CD4-positive, alpha-beta memory T cell (primary cell): ENCODE measurements at regions not wholly inside any gene's neighbourhood (a gene's known extent, or its start where the extent isn't known, plus 50 kb on each side); places are given as distances from the start of the nearest gene placed in this dataset.

Experiments used
- CTCF ChIA-PET: fragments of 350-600 bp; sonication (Branson Sonifier 250); formaldehyde crosslinking; loops from one replicate; lab custom pipeline; 2021; ENCODE audit warnings: inconsistent platforms; ENCODE audit not compliant: partially characterized antibody; lab: Charles Lee
- POLR2A ChIA-PET: fragments of 350-600 bp; sonication (Branson Sonifier 250); formaldehyde crosslinking; loops from one replicate; lab custom pipeline; 2021; ENCODE audit not compliant: partially characterized antibody; lab: Charles Lee
- DNase-seq, 5 donors: peaks; one replicate each; pipeline versions ENCODE4 v3.0.0 to v3.0.0-alpha.2; 2020 to 2022; ENCODE audit warnings: mixed read lengths in 1 of 5
- H3K27ac ChIP-seq: one replicate; pipeline ENCODE4 v1.7.0; 2013; ENCODE audit warnings: low read depth, low read length
- H3K27me3 ChIP-seq: 2 replicates; pipeline ENCODE4 v1.7.0; 2013; ENCODE audit warnings: mild to moderate bottlenecking, low read length, moderate library complexity; ENCODE audit not compliant: insufficient read depth
- H3K36me3 ChIP-seq: 2 replicates; pipeline ENCODE4 v1.7.0; 2013; ENCODE audit warnings: mild to moderate bottlenecking, low read length, moderate library complexity; ENCODE audit not compliant: insufficient read depth
- H3K4me1 ChIP-seq: 2 replicates; pipeline ENCODE4 v1.7.0; 2013; ENCODE audit warnings: mild to moderate bottlenecking, low read length, moderate library complexity; ENCODE audit not compliant: insufficient read depth
- H3K4me3 ChIP-seq, 2 donors: one replicate each; pipeline ENCODE4 v1.7.0; 2013; ENCODE audit warnings: low read length in 2 of 2, mild to moderate bottlenecking in 1 of 2
- H3K9me3 ChIP-seq, 2 donors: one replicate each; pipeline ENCODE4 v1.7.0; 2013; ENCODE audit warnings: low read length in 2 of 2, control low read depth in 1 of 2; ENCODE audit not compliant: control insufficient read depth in 1 of 2
- H3K27ac Mint-ChIP-seq, 7 donors: one replicate each; pipeline ENCODE4 v1.8.0; 2020 to 2021; ENCODE audit warnings: mixed read lengths in 7 of 7, mild to moderate bottlenecking in 6 of 7, inconsistent platforms in 3 of 7, moderate library complexity in 3 of 7
- H3K27me3 Mint-ChIP-seq, 2 donors: one replicate each; pipeline ENCODE4 v1.8.0; 2020 to 2021; ENCODE audit warnings: mixed read lengths in 2 of 2
- H3K36me3 Mint-ChIP-seq, 2 donors: one replicate each; pipeline ENCODE4 v1.8.0; 2020 to 2021; ENCODE audit warnings: mixed read lengths in 2 of 2, inconsistent platforms in 1 of 2, mild to moderate bottlenecking in 1 of 2
- H3K4me1 Mint-ChIP-seq, 4 donors: one replicate each; pipeline ENCODE4 v1.8.0; 2020 to 2021; ENCODE audit warnings: mixed read lengths in 4 of 4, mild to moderate bottlenecking in 1 of 4
- H3K4me3 Mint-ChIP-seq, 8 donors: one replicate each; pipeline ENCODE4 v1.8.0; 2020 to 2021; ENCODE audit warnings: mixed read lengths in 8 of 8, mild to moderate bottlenecking in 7 of 8, moderate library complexity in 6 of 8, inconsistent platforms in 3 of 8
- H3K9me3 Mint-ChIP-seq, 8 donors: one replicate each; pipeline ENCODE4 v1.8.0; 2020 to 2021; ENCODE audit warnings: mixed read lengths in 8 of 8, mild to moderate bottlenecking in 5 of 8, inconsistent platforms in 3 of 8, moderate library complexity in 1 of 8
- intact Hi-C: fragments of 100-400 bp; cut with micrococcal nuclease; formaldehyde crosslinking; loops from one replicate; pipeline ENCODE4 v1.15.1; 2023

DNA sequence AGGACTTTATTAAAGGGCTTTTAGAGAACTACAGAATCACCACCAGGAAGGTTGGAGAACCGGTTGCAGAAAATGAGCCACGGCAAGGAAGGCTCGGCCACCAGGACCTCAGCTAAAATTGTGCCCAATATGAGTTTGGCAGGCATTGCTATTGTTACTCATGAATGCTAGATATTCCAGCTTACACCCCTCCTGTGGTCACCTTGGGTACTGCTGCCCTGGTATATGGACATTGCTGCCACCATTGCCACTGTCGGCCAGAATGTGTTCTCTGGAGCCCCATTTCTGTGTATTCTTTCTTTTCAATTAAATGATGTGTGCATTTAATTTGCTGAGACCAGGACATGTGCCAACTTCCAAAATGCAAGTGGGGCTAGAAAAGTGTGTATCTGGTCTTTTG is 626.7 kb upstream of the BOD1L1 start:
- intact Hi-C loops: loop anchor here (2.0 kb wide), 1 partner anchor 597 kb away; no protein-coding TSS in a partner anchor
- no peaks in the 10 kb centered on the region for H3K36me3 Mint-ChIP-seq
- no peaks in the 10 kb centered on the region for H3K36me3 ChIP-seq
- H3K4me3 ChIP-seq: no peak overlapping the region
- ChIA-PET CTCF (no interaction called here), POLR2A (no interaction called here)
- DNase-seq: no peak
- H3K27me3 Mint-ChIP-seq: no peaks in the 10 kb centered on the region
- no peaks in the 10 kb centered on the region for H3K4me1 Mint-ChIP-seq
- H3K27me3 ChIP-seq: no peaks in the 10 kb centered on the region
- H3K9me3 Mint-ChIP-seq: peaks cover 0 to 3% (median 0%) of the 10 kb centered on the region in 8 donors
- H3K4me1 ChIP-seq: no peaks in the 10 kb centered on the region
- no peak overlapping the region for H3K27ac Mint-ChIP-seq
- H3K9me3 ChIP-seq: no peaks in the 10 kb centered on the region
- no peak overlapping the region for H3K27ac ChIP-seq
- H3K4me3 Mint-ChIP-seq: no peak overlapping the region

DNA sequence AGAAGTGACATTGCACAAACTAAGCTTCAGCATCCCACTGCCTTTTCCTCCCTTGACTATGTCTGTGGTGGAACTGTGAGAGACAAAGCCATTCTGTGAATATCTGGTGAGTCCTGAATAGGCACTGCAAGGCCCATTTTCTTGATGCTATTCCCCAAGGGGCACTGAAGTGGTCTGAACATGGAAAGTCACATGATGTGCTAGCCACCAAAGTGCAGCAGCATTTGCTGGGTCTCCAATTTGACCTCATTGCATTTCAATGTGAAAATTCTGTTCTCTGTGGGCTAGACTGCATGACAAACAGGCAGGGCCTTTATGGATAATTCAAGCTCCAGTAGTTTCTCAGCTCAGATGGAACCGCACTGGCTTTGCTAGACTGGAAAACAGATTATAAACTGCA is 627.4 kb upstream of the BOD1L1 start:
- Histone ChIP-seq H3K4me3 (no peak overlapping the region), H3K27me3 (no peaks in the 10 kb centered on the region), H3K9me3 (no peaks in the 10 kb centered on the region), H3K27ac (no peak overlapping the region), H3K4me1 (no peaks in the 10 kb centered on the region), H3K36me3 (no peaks in the 10 kb centered on the region)
- ChIA-PET CTCF (no interaction called here), POLR2A (no interaction called here)
- H3K36me3 Mint-ChIP-seq: no peaks in the 10 kb centered on the region
- no peak overlapping the region for H3K27ac Mint-ChIP-seq
- no peak for DNase-seq
- intact Hi-C loops: loop anchor here (2.0 kb wide), 1 partner anchor 598 kb away; no protein-coding TSS in a partner anchor
- no peaks in the 10 kb centered on the region for H3K4me1 Mint-ChIP-seq
- H3K27me3 Mint-ChIP-seq: no peaks in the 10 kb centered on the region
- no peak overlapping the region for H3K4me3 Mint-ChIP-seq
- H3K9me3 Mint-ChIP-seq: peaks cover 0 to 3% (median 0%) of the 10 kb centered on the region in 8 donors

DNA sequence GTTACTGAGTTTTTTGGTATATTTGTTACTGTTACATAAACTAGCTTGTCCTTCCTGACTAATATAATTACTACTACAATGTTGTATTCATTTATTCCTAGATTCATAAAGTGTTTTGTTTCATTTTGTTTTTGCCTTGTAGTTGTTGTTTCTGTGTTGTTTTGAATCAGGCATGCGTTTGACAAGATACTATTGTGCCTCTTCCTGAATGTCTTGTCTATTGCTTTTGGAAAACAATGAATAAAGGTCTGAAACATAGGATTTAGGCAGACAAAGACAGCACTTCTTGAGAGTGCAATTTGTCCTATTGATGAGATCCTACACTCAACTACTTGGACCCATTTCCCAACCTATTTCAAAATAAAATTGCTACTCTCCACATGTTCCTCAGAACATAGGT is 630.4 kb upstream of the BOD1L1 start:
- Histone ChIP-seq H3K4me3 (no peak overlapping the region), H3K9me3 (no peaks in the 10 kb centered on the region), H3K27me3 (no peaks in the 10 kb centered on the region), H3K4me1 (no peaks in the 10 kb centered on the region), H3K27ac (no peak overlapping the region), H3K36me3 (no peaks in the 10 kb centered on the region)
- ChIA-PET CTCF (no interaction called here), POLR2A (no interaction called here)
- Mint-ChIP-seq H3K9me3 (peaks cover 0 to 2% (median 0%) of the 10 kb centered on the region in 8 donors), H3K4me1 (no peaks in the 10 kb centered on the region), H3K4me3 (no peak overlapping the region), H3K27me3 (no peaks in the 10 kb centered on the region), H3K27ac (no peak overlapping the region), H3K36me3 (no peaks in the 10 kb centered on the region)
- intact Hi-C loops: no loop called here
- DNase-seq: no peak

DNA sequence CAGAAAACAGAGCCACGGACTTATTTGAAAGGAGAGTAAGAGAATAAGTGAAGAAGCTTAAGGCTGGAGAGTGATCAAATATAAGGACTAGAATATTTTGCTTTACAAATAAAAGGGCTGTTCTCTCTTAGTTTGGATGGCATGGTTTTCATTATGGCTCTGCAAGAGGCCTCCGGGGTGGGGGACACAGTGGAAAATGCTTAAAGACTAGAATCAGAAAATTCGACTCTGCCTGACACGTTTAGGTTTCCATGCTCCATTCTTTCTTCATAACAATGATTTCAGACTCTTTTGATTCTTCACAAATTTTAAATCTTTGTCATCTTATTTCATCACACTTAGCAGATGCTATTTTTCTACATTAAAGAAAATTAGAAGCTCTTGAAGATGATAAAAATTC is 632.4 kb upstream of the BOD1L1 start:
- Mint-ChIP-seq H3K4me3 (no peak overlapping the region), H3K4me1 (no peaks in the 10 kb centered on the region), H3K9me3 (peaks cover 0 to 7% (median under 1%) of the 10 kb centered on the region in 8 donors), H3K27ac (no peak overlapping the region), H3K36me3 (no peaks in the 10 kb centered on the region), H3K27me3 (no peaks in the 10 kb centered on the region)
- Histone ChIP-seq H3K4me1 (no peaks in the 10 kb centered on the region), H3K36me3 (no peaks in the 10 kb centered on the region), H3K27ac (no peak overlapping the region), H3K4me3 (no peak overlapping the region), H3K9me3 (no peaks in the 10 kb centered on the region), H3K27me3 (no peaks in the 10 kb centered on the region)
- intact Hi-C loops: no loop called here
- POLR2A ChIA-PET: no interaction called here
- CTCF ChIA-PET: no interaction called here
- DNase-seq: no peak

DNA sequence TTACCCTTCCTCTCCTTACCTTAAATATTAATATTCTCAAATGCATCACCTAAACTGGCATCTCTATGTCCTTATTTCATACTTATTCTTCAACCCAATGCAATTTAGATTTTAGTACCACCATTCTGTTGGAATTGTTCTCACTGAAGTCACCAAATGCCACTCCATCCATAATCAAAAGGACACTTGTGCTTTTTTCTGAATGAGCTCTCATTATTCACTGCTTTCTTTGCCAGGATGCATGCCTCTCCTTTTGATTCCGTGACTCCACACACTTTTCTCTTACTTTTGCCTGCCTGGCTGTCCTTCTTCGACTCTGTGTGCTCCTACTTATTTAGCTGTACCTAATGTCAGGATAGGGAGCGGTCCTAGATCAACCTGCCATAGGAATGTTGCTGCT is 633.1 kb upstream of the BOD1L1 start:
- Mint-ChIP-seq H3K4me1 (no peaks in the 10 kb centered on the region), H3K27ac (no peak overlapping the region), H3K36me3 (no peaks in the 10 kb centered on the region), H3K27me3 (no peaks in the 10 kb centered on the region), H3K4me3 (no peak overlapping the region), H3K9me3 (peaks cover 0 to 11% (median 1%) of the 10 kb centered on the region in 8 donors)
- H3K27me3 ChIP-seq: no peaks in the 10 kb centered on the region
- no peaks in the 10 kb centered on the region for H3K9me3 ChIP-seq
- H3K4me3 ChIP-seq: no peak overlapping the region
- no peak overlapping the region for H3K27ac ChIP-seq
- CTCF ChIA-PET: no interaction called here
- POLR2A ChIA-PET: no interaction called here
- DNase-seq: no peak
- no peaks in the 10 kb centered on the region for H3K36me3 ChIP-seq
- intact Hi-C loops: no loop called here
- no peaks in the 10 kb centered on the region for H3K4me1 ChIP-seq

DNA sequence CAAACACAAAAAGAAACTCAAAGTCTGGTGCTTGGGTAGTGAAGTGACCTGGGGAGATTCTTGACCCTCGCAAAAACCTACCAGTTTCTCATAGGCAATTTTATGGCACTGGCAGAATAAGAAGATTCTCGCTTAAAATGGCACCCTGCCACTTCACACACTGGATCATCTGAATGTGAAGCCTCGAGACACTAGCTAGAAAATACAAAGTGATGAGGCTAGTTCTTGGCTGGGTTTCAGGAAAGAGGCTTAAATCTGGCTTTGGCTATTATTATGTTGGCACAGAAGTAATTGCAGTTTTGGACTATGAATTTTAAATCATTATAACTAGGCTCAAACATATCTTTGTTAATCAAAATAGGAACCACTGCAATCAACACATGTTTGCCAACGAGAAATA is 634.7 kb upstream of the BOD1L1 start:
- DNase-seq: no peak
- POLR2A ChIA-PET: no interaction called here
- Mint-ChIP-seq H3K9me3 (peaks cover 0 to 11% (median 1%) of the 10 kb centered on the region in 8 donors), H3K36me3 (no peaks in the 10 kb centered on the region), H3K4me1 (no peaks in the 10 kb centered on the region), H3K4me3 (no peak overlapping the region), H3K27me3 (no peaks in the 10 kb centered on the region), H3K27ac (no peak overlapping the region)
- no peaks in the 10 kb centered on the region for H3K4me1 ChIP-seq
- H3K27me3 ChIP-seq: no peaks in the 10 kb centered on the region
- no peaks in the 10 kb centered on the region for H3K9me3 ChIP-seq
- no peaks in the 10 kb centered on the region for H3K36me3 ChIP-seq
- H3K27ac ChIP-seq: no peak overlapping the region
- H3K4me3 ChIP-seq: no peak overlapping the region
- intact Hi-C loops: no loop called here
- CTCF ChIA-PET: no interaction called here

DNA sequence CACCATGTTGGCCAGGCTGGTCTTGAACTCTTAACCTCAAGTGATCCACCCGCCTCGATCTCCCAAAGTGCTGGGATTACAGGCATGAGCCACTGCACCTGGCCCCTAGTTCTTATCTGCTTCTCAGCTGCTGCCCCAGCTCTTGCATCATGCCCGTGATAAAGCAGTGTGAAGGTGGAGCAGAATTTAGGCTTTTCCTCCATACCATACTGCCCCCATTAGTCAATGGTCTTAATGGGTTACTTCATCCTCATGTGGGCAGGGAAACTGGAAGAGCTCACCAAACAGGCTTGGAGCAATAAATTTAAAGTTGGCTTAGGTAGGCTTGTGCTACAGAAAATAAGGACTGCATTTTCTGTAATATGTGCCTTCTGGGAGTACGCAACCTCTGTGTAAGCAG is 636.9 kb upstream of the BOD1L1 start:
- H3K36me3 Mint-ChIP-seq: no peaks in the 10 kb centered on the region
- Histone ChIP-seq H3K27me3 (no peaks in the 10 kb centered on the region), H3K9me3 (no peaks in the 10 kb centered on the region), H3K27ac (no peak overlapping the region), H3K36me3 (no peaks in the 10 kb centered on the region), H3K4me1 (no peaks in the 10 kb centered on the region), H3K4me3 (no peak overlapping the region)
- no peak overlapping the region for H3K27ac Mint-ChIP-seq
- no peaks in the 10 kb centered on the region for H3K27me3 Mint-ChIP-seq
- intact Hi-C loops: no loop called here
- H3K9me3 Mint-ChIP-seq: peaks cover 0 to 11% (median 1%) of the 10 kb centered on the region in 8 donors
- DNase-seq: no peak
- ChIA-PET CTCF (no interaction called here), POLR2A (no interaction called here)
- no peak overlapping the region for H3K4me3 Mint-ChIP-seq
- H3K4me1 Mint-ChIP-seq: no peaks in the 10 kb centered on the region

DNA sequence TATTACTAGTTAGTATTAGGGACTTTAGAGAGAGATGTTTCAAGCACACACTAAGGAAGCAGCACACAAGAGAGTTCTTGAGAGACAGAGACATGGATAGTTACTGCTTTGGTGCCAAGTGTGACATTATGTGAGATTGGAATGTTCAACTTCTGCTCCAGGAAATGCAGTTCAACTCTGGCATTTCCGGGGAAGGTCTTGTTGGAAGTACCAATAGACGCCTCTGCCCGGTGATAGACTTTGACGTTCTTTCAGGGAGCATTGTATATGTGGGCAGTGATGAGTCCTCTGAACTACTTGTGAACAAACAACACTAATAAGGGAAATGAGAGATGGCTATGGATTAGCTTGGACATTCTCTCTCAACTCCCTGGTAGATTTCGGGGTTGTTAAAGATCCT is 638.1 kb upstream of the BOD1L1 start:
- no peak overlapping the region for H3K4me3 ChIP-seq
- H3K4me1 ChIP-seq: no peaks in the 10 kb centered on the region
- ChIA-PET CTCF (no interaction called here), POLR2A (no interaction called here)
- H3K9me3 Mint-ChIP-seq: peaks cover 0 to 11% (median 0%) of the 10 kb centered on the region in 8 donors
- no peaks in the 10 kb centered on the region for H3K9me3 ChIP-seq
- DNase-seq: no peak
- H3K36me3 Mint-ChIP-seq: no peaks in the 10 kb centered on the region
- H3K27me3 Mint-ChIP-seq: no peaks in the 10 kb centered on the region
- H3K27me3 ChIP-seq: no peaks in the 10 kb centered on the region
- no peak overlapping the region for H3K4me3 Mint-ChIP-seq
- H3K27ac Mint-ChIP-seq: no peak overlapping the region
- no peak overlapping the region for H3K27ac ChIP-seq
- intact Hi-C loops: no loop called here
- H3K4me1 Mint-ChIP-seq: no peaks in the 10 kb centered on the region
- H3K36me3 ChIP-seq: no peaks in the 10 kb centered on the region
